Fibroblast of villous mesenchyme (primary cell): ENCODE measurements at regions not wholly inside any gene's neighbourhood (a gene's known extent, or its start where the extent isn't known, plus 50 kb on each side); places are given as distances from the start of the nearest gene placed in this dataset.
A peak's percentile ranks its signal among the peaks of the same experiment; 100 is the strongest.

Experiments
- DNase-seq: peaks from one replicate; pipeline ENCODE4 v3.0.0-alpha.2; 2010; ENCODE audit warnings: low read depth
- H3K4me3 ChIP-seq: 2 replicates; pipeline ENCODE4 v1.5.1; 2011; ENCODE audit warnings: low read depth, mild to moderate bottlenecking, low read length
- CTCF ChIP-seq: IDR thresholded peaks from 2 replicates; pipeline ENCODE4 v1.5.1; 2012; ENCODE audit warnings: low read depth, mild to moderate bottlenecking, low read length; ENCODE audit not compliant: insufficient read depth

- no peak overlapping the region for H3K4me3 ChIP-seq
- DNase-seq: peak; percentile 42
- no peak for TF ChIP-seq CTCF
These were observed 100.3 kb downstream of the FAS start for GRCh38 chr10:89090756-89091445.

GRCh38 chr10:89086801-89087521, 96.4 kb downstream of the FAS start:
- peak overlapping the region; percentile 26 for H3K4me3 ChIP-seq
- peak; percentile 88 for DNase-seq
- TF ChIP-seq CTCF: no peak

- no peak overlapping the region for H3K4me3 ChIP-seq
- no peak for TF ChIP-seq CTCF
- DNase-seq: no peak
These were observed 94.6 kb downstream of the FAS start for GRCh38 chr10:89085153-89085552.

- TF ChIP-seq CTCF: no peak
- no peak for DNase-seq
- no peak overlapping the region for H3K4me3 ChIP-seq
These were observed 91.5 kb downstream of the FAS start for GRCh38 chr10:89082086-89082485.

GRCh38 chr10:89080660-89081059, 90.1 kb downstream of the FAS start:
- no peak overlapping the region for H3K4me3 ChIP-seq
- DNase-seq: peak; percentile 32
- no peak for TF ChIP-seq CTCF

- H3K4me3 ChIP-seq: no peak overlapping the region
- peak; percentile 61 for DNase-seq
- no peak for TF ChIP-seq CTCF
These were observed 89.4 kb downstream of the FAS start for GRCh38 chr10:89079961-89080360.
